ENCODE measurements at regions not wholly inside any gene's neighbourhood (a gene's known extent, or its start where the extent isn't known, plus 50 kb on each side); places are given as distances from the start of the nearest gene placed in this dataset.

- H3K9me3 Mint-ChIP-seq, result no peaks in the 10 kb centered on the region
- H3K4me1 Mint-ChIP-seq, result peaks cover 43% of the 10 kb centered on the region
- no peaks in the 10 kb centered on the region for H3K27me3 Mint-ChIP-seq (ENCODE audit: low read depth)
- H3K27ac Mint-ChIP-seq, result no peak overlapping the region
- TF ChIP-seq, protein P1, sequence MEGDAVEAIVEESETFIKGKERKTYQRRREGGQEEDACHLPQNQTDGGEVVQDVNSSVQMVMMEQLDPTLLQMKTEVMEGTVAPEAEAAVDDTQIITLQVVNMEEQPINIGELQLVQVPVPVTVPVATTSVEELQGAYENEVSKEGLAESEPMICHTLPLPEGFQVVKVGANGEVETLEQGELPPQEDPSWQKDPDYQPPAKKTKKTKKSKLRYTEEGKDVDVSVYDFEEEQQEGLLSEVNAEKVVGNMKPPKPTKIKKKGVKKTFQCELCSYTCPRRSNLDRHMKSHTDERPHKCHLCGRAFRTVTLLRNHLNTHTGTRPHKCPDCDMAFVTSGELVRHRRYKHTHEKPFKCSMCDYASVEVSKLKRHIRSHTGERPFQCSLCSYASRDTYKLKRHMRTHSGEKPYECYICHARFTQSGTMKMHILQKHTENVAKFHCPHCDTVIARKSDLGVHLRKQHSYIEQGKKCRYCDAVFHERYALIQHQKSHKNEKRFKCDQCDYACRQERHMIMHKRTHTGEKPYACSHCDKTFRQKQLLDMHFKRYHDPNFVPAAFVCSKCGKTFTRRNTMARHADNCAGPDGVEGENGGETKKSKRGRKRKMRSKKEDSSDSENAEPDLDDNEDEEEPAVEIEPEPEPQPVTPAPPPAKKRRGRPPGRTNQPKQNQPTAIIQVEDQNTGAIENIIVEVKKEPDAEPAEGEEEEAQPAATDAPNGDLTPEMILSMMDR (IDR thresholded peaks at IDR 0.05; ENCODE audit: unreplicated experiment in 3 of 3), result no peak
- peak overlapping the region in 1 of 3 experiments; percentile 26 for H3K4me3 Mint-ChIP-seq
- no peaks in the 10 kb centered on the region for H3K36me3 Mint-ChIP-seq (ENCODE audit: low read depth)
Observed at GRCh38 chr10:32163071-32163761, 107.0 kb upstream of the KIF5B start.

- H3K36me3 Mint-ChIP-seq (ENCODE audit: low read depth), result no peaks in the 10 kb centered on the region
- peaks cover 34% of the 10 kb centered on the region for H3K4me1 Mint-ChIP-seq
- no peaks in the 10 kb centered on the region for H3K27me3 Mint-ChIP-seq (ENCODE audit: low read depth)
- H3K27ac Mint-ChIP-seq, result peak overlapping the region in 1 of 3 experiments; percentile 34
- no peak overlapping the region for H3K4me3 Mint-ChIP-seq
- TF ChIP-seq, protein P1 (IDR thresholded peaks at IDR 0.05; ENCODE audit: unreplicated experiment in 3 of 3), result no peak
- H3K9me3 Mint-ChIP-seq, result no peaks in the 10 kb centered on the region
Observed at GRCh38 chr10:32161586-32161985, 105.4 kb upstream of the KIF5B start.

- Mint-ChIP-seq H3K27me3 (ENCODE audit: low read depth) (no peaks in the 10 kb centered on the region), H3K9me3 (no peaks in the 10 kb centered on the region), H3K27ac (no peak overlapping the region), H3K4me1 (peaks cover 27% of the 10 kb centered on the region), H3K36me3 (ENCODE audit: low read depth) (no peaks in the 10 kb centered on the region), H3K4me3 (no peak overlapping the region)
- TF ChIP-seq, protein P1 (IDR thresholded peaks at IDR 0.05; ENCODE audit: unreplicated experiment in 3 of 3), result no peak
Observed at GRCh38 chr10:32160864-32161263, 104.6 kb upstream of the KIF5B start.

- H3K4me1 Mint-ChIP-seq, result peaks cover 18% of the 10 kb centered on the region
Observed at GRCh38 chr10:32159264-32159663, 103.0 kb upstream of the KIF5B start.

DNA sequence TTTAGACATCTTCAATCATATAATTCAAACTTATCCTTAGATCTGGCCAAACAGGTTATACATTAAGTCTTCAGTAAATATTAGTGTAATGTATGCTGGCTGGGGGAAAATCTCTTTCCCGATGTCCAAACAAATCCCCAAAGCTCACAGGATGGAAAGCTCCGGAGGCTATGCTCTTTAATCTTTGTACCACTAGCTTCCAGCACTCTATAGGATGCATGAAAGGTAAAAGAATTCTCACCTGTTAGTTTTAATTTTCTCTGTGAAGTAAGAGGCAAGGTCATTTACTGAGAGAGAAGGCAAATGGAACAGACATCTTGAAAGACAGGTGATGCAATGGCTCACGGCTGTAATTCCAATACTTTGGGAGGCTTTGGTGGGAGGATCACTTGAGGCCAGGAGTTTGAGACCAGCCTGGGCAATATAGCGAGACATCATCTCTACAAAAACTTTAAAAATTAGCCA, 99.8 kb upstream of the KIF5B start:
- peaks cover 2% of the 10 kb centered on the region for H3K27me3 Mint-ChIP-seq (ENCODE audit: low read depth)
- H3K27ac Mint-ChIP-seq, result no peak overlapping the region
- no peaks in the 10 kb centered on the region for H3K36me3 Mint-ChIP-seq (ENCODE audit: low read depth)
- TF ChIP-seq, protein P1 (IDR thresholded peaks at IDR 0.05; ENCODE audit: unreplicated experiment in 3 of 3), result no peak
- H3K9me3 Mint-ChIP-seq, result peaks cover 19% of the 10 kb centered on the region
- no peak overlapping the region for H3K4me3 Mint-ChIP-seq
- H3K4me1 Mint-ChIP-seq, result peaks cover 5% of the 10 kb centered on the region

More at GRCh38 chr10:32159264-32159663, 103.0 kb upstream of the KIF5B start:
- TF ChIP-seq, protein P1 (IDR thresholded peaks at IDR 0.05; ENCODE audit: unreplicated experiment in 3 of 3), result no peak
- H3K27ac Mint-ChIP-seq, result no peak overlapping the region
- peaks cover 12% of the 10 kb centered on the region for H3K9me3 Mint-ChIP-seq
- H3K4me3 Mint-ChIP-seq, result no peak overlapping the region
- H3K27me3 Mint-ChIP-seq (ENCODE audit: low read depth), result no peaks in the 10 kb centered on the region
- no peaks in the 10 kb centered on the region for H3K36me3 Mint-ChIP-seq (ENCODE audit: low read depth)

DNA sequence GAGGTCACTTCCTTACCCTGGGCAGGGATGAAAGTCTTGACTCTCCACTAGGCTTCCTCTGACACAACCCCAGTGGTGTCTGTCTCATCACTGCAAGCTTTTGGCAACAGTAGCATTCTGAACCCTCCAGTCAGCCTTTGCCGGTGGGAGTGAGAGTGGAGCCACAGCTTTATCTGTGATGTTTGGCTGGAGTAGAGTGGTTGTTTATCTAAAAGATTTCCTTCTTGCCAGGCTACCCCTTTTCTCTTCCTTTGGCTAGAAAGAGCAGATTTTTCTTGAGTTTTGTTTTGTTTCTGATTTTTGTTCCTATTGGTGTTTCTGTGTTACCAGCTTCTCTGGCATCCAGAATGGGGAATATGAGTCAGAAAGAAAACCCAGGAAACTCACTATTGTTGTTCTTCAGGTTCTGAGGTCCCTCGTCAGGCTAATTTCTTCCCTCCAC, 98.9 kb upstream of the KIF5B start:
- Mint-ChIP-seq H3K4me3 (no peak overlapping the region), H3K4me1 (no peaks in the 10 kb centered on the region), H3K36me3 (ENCODE audit: low read depth) (no peaks in the 10 kb centered on the region), H3K27ac (no peak overlapping the region), H3K27me3 (ENCODE audit: low read depth) (peaks cover 4% of the 10 kb centered on the region), H3K9me3 (peaks cover 19% of the 10 kb centered on the region)
- TF ChIP-seq, protein P1 (IDR thresholded peaks at IDR 0.05; ENCODE audit: unreplicated experiment in 3 of 3), result no peak

All from nephron (organoid).